Common myeloid progenitor, CD34-positive (primary cell): ENCODE measurements at regions not wholly inside any gene's neighbourhood (a gene's known extent, or its start where the extent isn't known, plus 50 kb on each side); places are given as distances from the start of the nearest gene placed in this dataset.

Experiments
- CTCF ChIA-PET: fragments of 350-600 bp; sonication (Branson Sonifier 250); formaldehyde crosslinking; loops from one replicate; lab custom pipeline; 2021; ENCODE audit warnings: antibody characterized with exemption; lab: Charles Lee
- POLR2A ChIA-PET: fragments of 350-600 bp; sonication (Branson Sonifier 250); formaldehyde crosslinking; loops from one replicate; lab custom pipeline; 2021; ENCODE audit warnings: antibody characterized with exemption; lab: Charles Lee
- DNase-seq, 3 donors: peaks; one replicate each; pipeline versions ENCODE4 v3.0.0 to v3.0.0-alpha.2; 2013
- H3K27ac ChIP-seq, 2 experiments: 1 replicate in 1 of 2; 2 replicates in 1 of 2; pipeline ENCODE4 v1.7.0; 2013; ENCODE audit warnings: inconsistent platforms in 2 of 2, low read length in 2 of 2, mild to moderate bottlenecking in 2 of 2, low read depth in 1 of 2, moderate library complexity in 1 of 2; ENCODE audit not compliant: severe bottlenecking in 2 of 2, insufficient read depth in 1 of 2, poor library complexity in 1 of 2
- H3K27me3 ChIP-seq, 5 experiments: replicated peaks in 2 of 5; 1 replicate in 3 of 5; 2 replicates in 2 of 5; pipeline versions ENCODE4 v1.6.1 to v1.7.0; 2013; ENCODE audit warnings: low read length in 4 of 5, mild to moderate bottlenecking in 2 of 5, moderate library complexity in 2 of 5, inconsistent platforms in 1 of 5; ENCODE audit not compliant: insufficient read depth in 5 of 5, control insufficient read depth in 4 of 5
- H3K36me3 ChIP-seq, 4 experiments: 1 replicate in 2 of 4; 2 replicates in 2 of 4; pipeline versions ENCODE4 v1.6.1 to v1.7.0; 2013; ENCODE audit warnings: low read length in 3 of 4, control low read depth in 1 of 4, mild to moderate bottlenecking in 1 of 4; ENCODE audit not compliant: control insufficient read depth in 4 of 4, insufficient read depth in 4 of 4
- H3K4me1 ChIP-seq, 4 experiments: 1 replicate in 3 of 4; 2 replicates in 1 of 4; pipeline versions ENCODE4 v1.6.1 to v1.7.1; 2013; ENCODE audit warnings: low read length in 3 of 4, mild to moderate bottlenecking in 3 of 4, control low read depth in 1 of 4, inconsistent platforms in 1 of 4, moderate library complexity in 1 of 4; ENCODE audit not compliant: control insufficient read depth in 4 of 4, insufficient read depth in 4 of 4; ENCODE audit errors: control extremely low read depth in 1 of 4
- H3K4me3 ChIP-seq, 7 experiments: 1 replicate in 4 of 7; 2 replicates in 3 of 7; pipeline versions ENCODE4 v1.5.1 to v1.7.0; 2013; ENCODE audit warnings: mild to moderate bottlenecking in 7 of 7, low read length in 6 of 7, moderate library complexity in 6 of 7, inconsistent platforms in 2 of 7, low read depth in 2 of 7, control low read depth in 1 of 7; ENCODE audit not compliant: insufficient read depth in 4 of 7, control insufficient read depth in 1 of 7; ENCODE audit errors: extremely low read depth in 1 of 7
- H3K9me3 ChIP-seq, 5 experiments: 1 replicate in 4 of 5; 2 replicates in 1 of 5; pipeline versions ENCODE4 v1.6.1 to v1.7.1; 2013; ENCODE audit warnings: low read length in 4 of 5, mild to moderate bottlenecking in 2 of 5, inconsistent platforms in 1 of 5, low read depth in 1 of 5, moderate library complexity in 1 of 5; ENCODE audit not compliant: control insufficient read depth in 4 of 5, insufficient read depth in 2 of 5; ENCODE audit errors: control extremely low read depth in 1 of 5
- WGBS: methylation state at CpG from one replicate; pipeline ENCODE4 v1.1.5; 2013; ENCODE audit not compliant: insufficient coverage; 5-methylcytosine and 5-hydroxymethylcytosine counted together

- Histone ChIP-seq H3K27ac (no peak overlapping the region), H3K36me3 (no peaks in the 10 kb centered on the region), H3K4me1 (no peaks in the 10 kb centered on the region), H3K9me3 (no peaks in the 10 kb centered on the region), H3K4me3 (no peak overlapping the region), H3K27me3 (no peaks in the 10 kb centered on the region)
- WGBS = 100% methylated on average over 2 of the region's 2 CpGs
- CTCF ChIA-PET = no interaction called here
- POLR2A ChIA-PET = no interaction called here
- no peak for DNase-seq
Measured at GRCh38 chr7:8373851-8374250, 59.6 kb upstream of the NXPH1 start.

- Histone ChIP-seq H3K9me3 (no peaks in the 10 kb centered on the region), H3K27me3 (peaks cover 0 to 3% (median 0%) of the 10 kb centered on the region in 5 experiments), H3K4me3 (no peak overlapping the region), H3K36me3 (no peaks in the 10 kb centered on the region), H3K4me1 (no peaks in the 10 kb centered on the region), H3K27ac (no peak overlapping the region)
- POLR2A ChIA-PET = no interaction called here
- CTCF ChIA-PET = no interaction called here
- DNase-seq = no peak
Measured at GRCh38 chr7:8378349-8379019, 54.9 kb upstream of the NXPH1 start.

GRCh38 chr7:8379264-8379663 is 54.1 kb upstream of the NXPH1 start:
- Histone ChIP-seq H3K9me3 (no peaks in the 10 kb centered on the region), H3K4me1 (no peaks in the 10 kb centered on the region), H3K27me3 (peaks cover 0 to 3% (median 0%) of the 10 kb centered on the region in 5 experiments), H3K4me3 (no peak overlapping the region), H3K36me3 (no peaks in the 10 kb centered on the region), H3K27ac (no peak overlapping the region)
- ChIA-PET POLR2A (no interaction called here), CTCF (no interaction called here)
- DNase-seq = no peak
- 82% methylated on average over 6 of the region's 6 CpGs for WGBS

- Histone ChIP-seq H3K4me3 (no peak overlapping the region), H3K27ac (no peak overlapping the region), H3K4me1 (peaks cover 0 to 4% (median 0%) of the 10 kb centered on the region in 4 experiments), H3K27me3 (peaks cover 0 to 3% (median 0%) of the 10 kb centered on the region in 5 experiments), H3K9me3 (no peaks in the 10 kb centered on the region), H3K36me3 (no peaks in the 10 kb centered on the region)
- no peak for DNase-seq
- ChIA-PET CTCF (no interaction called here), POLR2A (no interaction called here)
- 100% methylated on average over 1 of the region's 1 CpG for WGBS
Measured at GRCh38 chr7:8380130-8380529, 53.3 kb upstream of the NXPH1 start.

GRCh38 chr7:8382004-8382730 is 51.2 kb upstream of the NXPH1 start:
- POLR2A ChIA-PET = no interaction called here
- DNase-seq = no peak
- 100% methylated on average over 1 of the region's 4 CpGs for WGBS
- H3K27me3 ChIP-seq = peaks cover 0 to 3% (median 0%) of the 10 kb centered on the region in 5 experiments
- H3K4me3 ChIP-seq = no peak overlapping the region
- H3K36me3 ChIP-seq = no peaks in the 10 kb centered on the region
- H3K27ac ChIP-seq = no peak overlapping the region
- CTCF ChIA-PET = no interaction called here
- H3K4me1 ChIP-seq = peaks cover 0 to 4% (median 0%) of the 10 kb centered on the region in 4 experiments
- H3K9me3 ChIP-seq = no peaks in the 10 kb centered on the region
